Fibroblast of villous mesenchyme (primary cell): ENCODE measurements at regions not wholly inside any gene's neighbourhood (a gene's known extent, or its start where the extent isn't known, plus 50 kb on each side); places are given as distances from the start of the nearest gene placed in this dataset.

Source experiments
- DNase-seq: peaks from one replicate; pipeline ENCODE4 v3.0.0-alpha.2; 2010; ENCODE audit warnings: low read depth
- H3K4me3 ChIP-seq: 2 replicates; pipeline ENCODE4 v1.5.1; 2011; ENCODE audit warnings: low read depth, mild to moderate bottlenecking, low read length
- CTCF ChIP-seq: IDR thresholded peaks from 2 replicates; pipeline ENCODE4 v1.5.1; 2012; ENCODE audit warnings: low read depth, mild to moderate bottlenecking, low read length; ENCODE audit not compliant: insufficient read depth

GRCh38 chr5:30968971-30969370, 224.5 kb upstream of the CDH6 start:
- H3K4me3 ChIP-seq = no peak overlapping the region
- no peak for DNase-seq
- TF ChIP-seq CTCF = no peak

GRCh38 chr5:30960036-30960435, 233.4 kb upstream of the CDH6 start:
- no peak for DNase-seq
- TF ChIP-seq CTCF = no peak
- H3K4me3 ChIP-seq = no peak overlapping the region

GRCh38 chr5:30959238-30959637, 234.2 kb upstream of the CDH6 start:
- no peak for DNase-seq
- no peak for TF ChIP-seq CTCF
- H3K4me3 ChIP-seq = no peak overlapping the region

GRCh38 chr5:30957591-30957990, 235.9 kb upstream of the CDH6 start:
- DNase-seq = no peak
- TF ChIP-seq CTCF = no peak

GRCh38 chr5:30956251-30956650, 237.2 kb upstream of the CDH6 start:
- no peak overlapping the region for H3K4me3 ChIP-seq
- no peak for DNase-seq
- no peak for TF ChIP-seq CTCF

More at GRCh38 chr5:30957591-30957990, 235.9 kb upstream of the CDH6 start:
- H3K4me3 ChIP-seq = no peak overlapping the region

- no peak overlapping the region for H3K4me3 ChIP-seq
- DNase-seq = no peak
- no peak for TF ChIP-seq CTCF
Observed at GRCh38 chr5:30937070-30937469, 256.4 kb upstream of the CDH6 start.

- no peak overlapping the region for H3K4me3 ChIP-seq
Observed at GRCh38 chr5:30933599-30933998, 259.9 kb upstream of the CDH6 start.

More at GRCh38 chr5:30933599-30933998, 259.9 kb upstream of the CDH6 start:
- TF ChIP-seq CTCF = no peak
- no peak for DNase-seq
